Natural killer cell treated with Interleukin-12 subunit alpha and Interleukin-12 subunit beta and Interleukin-15 and Interleukin-18, amount 100 ng/mL, for 72 hours (primary cell): ENCODE measurements at regions not wholly inside any gene's neighbourhood (a gene's known extent, or its start where the extent isn't known, plus 50 kb on each side); places are given as distances from the start of the nearest gene placed in this dataset.
"Not testable (repeated sequence)": the region's sequence is repeated elsewhere in the genome, so short reads cannot be mapped to it uniquely, and the experiment has no call there.

Source experiments
- ATAC-seq, 2 donors: fragments of 150-1000 bp; cut with Tn5 transposase in 1 of 2; sonication (Bioruptor Pico), chemical (Tn5 transposase) in 1 of 2; 2 replicates each; pipeline ENCODE4 v1.10.0; 2021
- DNase-seq: peaks from one replicate; pipeline ENCODE4 v3.0.0; 2022; ENCODE audit warnings: low spot score
- H3K27ac Mint-ChIP-seq, 2 donors: 1 replicate in 1 of 2; 2 replicates in 1 of 2; pipeline ENCODE4 v1.8.0; 2022; ENCODE audit warnings: mixed read lengths in 2 of 2, mild to moderate bottlenecking in 1 of 2, moderate library complexity in 1 of 2
- H3K27me3 Mint-ChIP-seq, 2 donors: 1 replicate in 1 of 2; 2 replicates in 1 of 2; pipeline ENCODE4 v1.8.0; 2022; ENCODE audit warnings: mixed read lengths in 2 of 2
- H3K36me3 Mint-ChIP-seq: one replicate; pipeline ENCODE4 v1.8.0; 2022; ENCODE audit warnings: mixed read lengths
- H3K4me1 Mint-ChIP-seq, 2 donors: 1 replicate in 1 of 2; 2 replicates in 1 of 2; pipeline ENCODE4 v1.8.0; 2022; ENCODE audit warnings: low read depth in 2 of 2, mixed read lengths in 2 of 2, mild to moderate bottlenecking in 1 of 2
- H3K4me3 Mint-ChIP-seq: one replicate; pipeline ENCODE4 v1.8.0; 2022; ENCODE audit warnings: mixed read lengths
- H3K9me3 Mint-ChIP-seq: 2 replicates; pipeline ENCODE4 v1.8.0; 2022; ENCODE audit warnings: mixed read lengths

DNA sequence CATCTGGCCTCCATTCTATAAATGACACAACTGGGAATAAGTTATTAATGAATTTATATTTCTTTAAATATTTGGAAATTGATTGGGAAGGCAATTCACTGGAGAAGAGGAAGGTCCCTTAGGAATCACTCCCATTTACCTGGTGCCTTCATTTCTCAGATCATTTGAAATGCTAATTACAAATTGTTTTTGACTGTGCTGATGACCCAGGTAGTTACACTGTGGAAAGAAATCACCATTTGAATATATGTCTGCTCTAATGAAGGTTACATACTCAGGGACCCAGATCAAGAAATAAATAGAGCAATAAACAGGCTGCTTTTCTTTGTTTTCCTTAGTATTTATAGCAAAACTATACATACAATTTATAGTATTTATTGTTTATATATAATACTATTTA lies 1759.1 kb downstream of the ARAP2 start:
- no peak for DNase-seq
- H3K27me3 Mint-ChIP-seq = no peaks in the 10 kb centered on the region
- H3K9me3 Mint-ChIP-seq = peaks cover 14% of the 10 kb centered on the region
- no peak overlapping the region for H3K27ac Mint-ChIP-seq
- peaks cover 6% of the 10 kb centered on the region for H3K36me3 Mint-ChIP-seq
- no peak overlapping the region for H3K4me3 Mint-ChIP-seq
- H3K4me1 Mint-ChIP-seq = no peaks in the 10 kb centered on the region
- ATAC-seq = no peak

DNA sequence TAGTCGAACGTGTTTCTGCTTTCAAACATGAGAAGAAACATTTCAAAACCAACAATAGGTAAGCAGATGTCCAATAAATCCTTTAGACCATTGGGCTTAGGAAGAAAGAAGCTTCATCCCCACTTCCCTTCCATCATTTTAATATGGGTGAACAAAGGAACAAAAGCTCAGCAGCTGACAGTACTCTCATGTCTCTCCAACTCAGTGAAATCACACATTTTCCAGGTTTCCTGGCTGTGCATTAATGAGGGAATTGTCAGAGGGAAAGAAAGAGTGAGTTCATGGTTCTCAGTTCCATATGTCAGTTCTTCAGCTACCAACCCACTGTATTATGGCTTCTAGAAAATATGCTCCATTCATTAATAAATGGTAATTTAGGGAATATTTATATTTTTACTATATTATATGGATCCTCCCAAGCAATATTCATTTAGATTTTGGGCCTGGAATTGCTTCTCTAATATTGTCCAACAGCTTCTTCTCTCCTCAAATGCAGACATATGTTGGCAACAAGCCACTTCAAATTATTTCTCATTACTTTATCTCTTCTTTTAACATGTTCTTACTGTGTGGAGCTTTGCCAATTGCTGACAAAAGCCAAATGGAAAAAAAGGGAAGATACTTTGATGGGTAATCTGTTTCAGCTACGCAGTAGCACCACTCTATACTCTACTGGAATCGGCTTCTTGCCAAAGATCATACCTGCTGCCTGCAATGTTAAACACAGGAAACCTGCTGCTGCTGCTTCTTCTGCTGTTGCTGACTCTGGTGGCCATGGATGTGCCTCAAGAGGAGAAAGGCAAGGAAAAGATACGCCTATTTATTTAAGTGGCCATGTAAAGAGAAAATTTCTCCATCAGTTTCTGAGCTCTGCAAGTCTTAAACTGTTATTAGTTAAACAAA lies 1757.6 kb downstream of the ARAP2 start:
- Mint-ChIP-seq H3K27ac (no peak overlapping the region), H3K27me3 (no peaks in the 10 kb centered on the region), H3K4me1 (no peaks in the 10 kb centered on the region), H3K36me3 (peaks cover 6% of the 10 kb centered on the region), H3K4me3 (no peak overlapping the region), H3K9me3 (peaks cover 14% of the 10 kb centered on the region)
- DNase-seq (no peak), ATAC-seq (no peak)

DNA sequence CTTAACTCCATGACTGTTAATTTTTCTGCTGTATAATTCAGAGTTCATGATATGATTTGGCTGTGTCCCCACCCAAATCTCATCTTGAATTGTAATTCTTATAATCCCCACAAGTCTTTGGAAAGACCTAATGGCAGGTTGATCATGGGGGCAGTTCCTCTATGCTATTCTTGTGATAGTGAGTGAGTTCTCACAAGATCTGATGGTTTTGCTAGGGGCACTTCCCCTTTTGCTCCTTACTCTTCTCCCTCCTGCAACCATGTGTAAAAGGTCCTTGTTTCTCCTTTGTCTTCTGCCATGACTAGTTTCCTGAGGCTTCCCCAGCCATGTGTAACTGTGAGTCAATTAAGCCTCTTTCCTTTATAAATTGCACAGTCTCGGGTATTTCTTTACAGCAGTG lies 1751.9 kb downstream of the ARAP2 start:
- Mint-ChIP-seq H3K9me3 (peaks cover 21% of the 10 kb centered on the region), H3K27me3 (no peaks in the 10 kb centered on the region), H3K4me3 (no peak overlapping the region), H3K4me1 (no peaks in the 10 kb centered on the region), H3K27ac (no peak overlapping the region), H3K36me3 (peaks cover 11% of the 10 kb centered on the region)
- ATAC-seq (no peak), DNase-seq (no peak)

DNA sequence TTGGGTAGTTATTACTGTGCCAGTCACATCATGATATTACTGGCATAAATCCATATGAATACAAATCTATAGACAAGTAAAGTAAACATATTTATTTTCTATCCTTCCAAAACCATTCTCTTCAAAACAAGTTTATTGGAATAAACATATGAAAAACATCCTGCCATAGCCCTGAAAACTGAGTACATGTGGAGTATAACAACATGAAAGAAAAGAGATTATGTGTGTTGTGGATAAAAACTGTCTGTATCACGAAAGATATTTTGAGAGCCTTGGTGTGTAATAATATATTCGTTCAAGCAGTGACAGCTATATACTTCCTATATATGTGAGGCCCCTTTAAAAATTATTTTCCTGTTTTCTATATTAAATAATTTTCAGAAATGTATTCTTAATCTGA lies 1742.2 kb downstream of the ARAP2 start:
- H3K36me3 Mint-ChIP-seq = no peaks in the 10 kb centered on the region
- no peak for ATAC-seq
- no peak overlapping the region for H3K4me3 Mint-ChIP-seq

DNA sequence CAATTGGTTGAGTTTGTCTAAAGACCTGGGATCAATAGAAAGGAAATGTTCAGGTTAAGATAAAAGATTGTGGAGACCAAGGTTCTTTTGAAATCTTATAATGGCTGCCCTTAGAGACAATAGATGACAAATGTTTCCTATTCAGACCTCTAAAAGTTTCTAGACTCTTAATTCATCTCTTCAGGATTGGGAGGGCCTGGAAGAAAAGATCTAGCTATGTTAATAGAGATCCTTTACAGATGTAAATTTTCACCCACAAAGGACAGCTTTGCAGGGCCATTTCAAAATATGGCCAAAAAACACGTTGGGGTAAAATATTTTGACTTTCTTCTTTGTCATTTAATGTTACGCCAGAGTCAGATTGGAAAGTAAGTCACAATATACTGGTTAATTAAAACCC lies 1739.6 kb downstream of the ARAP2 start:
- not testable (repeated sequence) for H3K4me3 Mint-ChIP-seq, H3K27ac Mint-ChIP-seq, ATAC-seq, H3K9me3 Mint-ChIP-seq, DNase-seq, H3K27me3 Mint-ChIP-seq, H3K4me1 Mint-ChIP-seq, H3K36me3 Mint-ChIP-seq

More for the DNA sequence above, 1742.2 kb downstream of the ARAP2 start:
- H3K27me3 Mint-ChIP-seq = no peaks in the 10 kb centered on the region
- no peak for DNase-seq
- no peaks in the 10 kb centered on the region for H3K4me1 Mint-ChIP-seq
- no peak overlapping the region for H3K27ac Mint-ChIP-seq
- peaks cover 2% of the 10 kb centered on the region for H3K9me3 Mint-ChIP-seq

DNA sequence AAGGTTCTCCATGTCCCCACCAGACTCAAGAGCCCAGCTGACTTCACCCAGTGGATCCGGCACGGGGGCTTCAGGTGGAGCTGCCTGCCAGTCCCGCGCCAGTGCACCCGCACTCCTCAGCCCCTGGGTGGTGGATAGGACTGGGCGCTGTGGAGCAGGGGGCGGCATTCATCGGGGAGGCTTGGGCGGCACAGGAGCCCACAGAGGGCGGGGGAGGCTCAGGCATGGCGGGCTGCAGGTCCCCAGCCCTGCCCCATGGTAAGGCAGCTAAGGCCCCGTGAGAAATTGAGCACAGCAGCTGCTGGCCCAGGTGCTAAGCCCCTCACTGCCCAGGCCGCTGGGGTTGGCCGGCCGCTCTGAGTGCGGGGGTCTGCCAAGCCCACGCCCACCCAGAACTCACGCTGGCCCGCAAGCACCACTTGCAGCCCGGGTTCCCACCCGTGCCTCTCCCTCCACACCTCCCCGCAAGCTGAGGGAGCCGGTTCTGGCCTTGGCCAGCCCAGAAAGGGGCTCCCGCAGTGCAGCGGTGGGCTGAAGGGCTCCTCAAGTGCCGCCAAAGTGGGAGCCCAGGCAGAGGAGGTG lies 1737.7 kb downstream of the ARAP2 start:
- H3K36me3 Mint-ChIP-seq, ATAC-seq, H3K27ac Mint-ChIP-seq, H3K4me3 Mint-ChIP-seq, DNase-seq, H3K27me3 Mint-ChIP-seq, H3K9me3 Mint-ChIP-seq, H3K4me1 Mint-ChIP-seq: not testable (repeated sequence)

DNA sequence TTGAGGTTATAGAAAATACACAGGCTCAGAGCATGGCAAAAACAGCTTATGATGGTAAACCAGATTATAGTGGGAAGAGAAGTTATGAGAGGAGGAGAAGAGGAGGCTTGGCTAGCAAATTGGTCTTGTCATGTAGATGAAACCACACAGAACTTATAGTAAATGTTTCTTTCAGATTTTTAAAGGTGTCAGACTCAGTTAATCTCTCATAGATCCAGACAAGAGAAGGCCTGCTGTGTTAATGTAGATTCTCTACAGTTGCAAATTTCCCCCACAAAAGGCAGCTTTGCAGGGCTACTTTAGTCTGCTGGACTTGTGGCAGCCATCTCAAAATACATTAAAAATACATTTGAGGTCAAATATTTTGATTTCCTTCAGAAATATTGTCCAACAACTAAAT lies 1731.7 kb downstream of the ARAP2 start:
- no peak overlapping the region for H3K27ac Mint-ChIP-seq

DNA sequence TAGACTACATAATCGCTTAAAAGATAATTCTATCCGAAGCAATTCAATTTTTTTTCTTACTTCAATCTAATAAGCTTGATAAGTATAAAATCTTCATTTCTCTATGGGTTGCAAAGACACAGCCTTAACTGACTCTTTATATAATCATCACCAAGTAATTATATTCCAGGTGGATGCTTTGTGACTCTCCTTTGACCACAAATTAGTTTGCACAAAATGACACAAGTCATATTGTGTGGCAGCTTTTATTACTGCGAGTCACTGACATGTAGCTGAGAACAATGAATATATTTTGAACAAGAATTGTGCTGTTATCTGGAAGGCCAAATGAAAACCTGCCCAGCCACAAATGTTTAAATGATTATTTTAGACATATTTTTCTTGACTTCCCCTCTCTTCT lies 1727.8 kb downstream of the ARAP2 start:
- Mint-ChIP-seq H3K9me3 (peaks cover 15% of the 10 kb centered on the region), H3K27ac (no peak overlapping the region), H3K4me3 (no peak overlapping the region), H3K36me3 (no peaks in the 10 kb centered on the region), H3K4me1 (no peaks in the 10 kb centered on the region), H3K27me3 (no peaks in the 10 kb centered on the region)
- DNase-seq (no peak), ATAC-seq (no peak)

More for the DNA sequence above, 1731.7 kb downstream of the ARAP2 start:
- Mint-ChIP-seq H3K27me3 (no peaks in the 10 kb centered on the region), H3K9me3 (peaks cover 22% of the 10 kb centered on the region), H3K4me3 (no peak overlapping the region), H3K4me1 (no peaks in the 10 kb centered on the region), H3K36me3 (no peaks in the 10 kb centered on the region)
- no peak for DNase-seq
- no peak for ATAC-seq

DNA sequence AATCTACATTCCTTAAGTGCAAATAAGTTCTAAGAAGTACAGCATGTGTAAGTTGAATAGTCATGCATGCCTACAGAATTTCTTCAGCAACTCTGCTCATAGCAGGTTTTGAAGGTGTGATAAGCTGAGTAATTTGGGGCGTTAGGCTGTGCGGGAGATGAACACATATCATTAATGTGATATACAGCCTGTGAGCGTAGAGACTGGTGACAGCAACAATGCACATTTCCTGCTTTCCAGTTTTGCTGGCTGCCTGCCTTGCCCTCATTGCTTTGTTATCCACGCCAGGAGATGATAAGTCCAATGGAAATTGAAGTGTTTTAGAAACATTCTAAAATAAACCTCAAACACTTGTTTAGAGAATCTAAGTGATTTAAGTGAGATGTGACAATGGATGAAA lies 1709.4 kb downstream of the ARAP2 start:
- DNase-seq (no peak), ATAC-seq (no peak)
- H3K9me3 Mint-ChIP-seq = peaks cover 9% of the 10 kb centered on the region
- no peaks in the 10 kb centered on the region for H3K27me3 Mint-ChIP-seq
- H3K36me3 Mint-ChIP-seq = no peaks in the 10 kb centered on the region
- no peak overlapping the region for H3K27ac Mint-ChIP-seq
- no peak overlapping the region for H3K4me3 Mint-ChIP-seq
- H3K4me1 Mint-ChIP-seq = no peaks in the 10 kb centered on the region

DNA sequence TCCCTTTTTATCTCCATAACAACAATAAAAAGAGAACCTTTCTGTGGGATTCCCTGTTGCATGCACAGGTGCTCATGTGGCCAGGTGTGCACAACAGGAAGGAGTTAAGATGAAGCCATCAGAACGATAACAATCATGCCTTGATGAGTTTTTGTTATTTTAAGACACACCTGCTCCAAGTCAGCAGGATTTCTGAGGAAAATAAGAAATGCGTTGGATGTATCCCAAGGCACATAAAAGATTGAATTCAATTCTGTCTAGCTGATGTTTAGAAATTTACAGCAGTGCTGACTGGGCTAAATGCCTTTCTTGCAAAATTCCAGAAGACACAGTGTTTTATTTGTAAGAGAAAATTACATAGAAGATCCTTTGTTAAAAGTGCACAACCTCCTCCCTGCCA lies 1678.2 kb downstream of the ARAP2 start:
- H3K36me3 Mint-ChIP-seq = no peaks in the 10 kb centered on the region
- H3K27me3 Mint-ChIP-seq = no peaks in the 10 kb centered on the region
- H3K9me3 Mint-ChIP-seq = peaks cover 10% of the 10 kb centered on the region
- ATAC-seq = no peak
- DNase-seq = no peak
- H3K4me1 Mint-ChIP-seq = no peaks in the 10 kb centered on the region
- H3K27ac Mint-ChIP-seq = no peak overlapping the region
- no peak overlapping the region for H3K4me3 Mint-ChIP-seq

DNA sequence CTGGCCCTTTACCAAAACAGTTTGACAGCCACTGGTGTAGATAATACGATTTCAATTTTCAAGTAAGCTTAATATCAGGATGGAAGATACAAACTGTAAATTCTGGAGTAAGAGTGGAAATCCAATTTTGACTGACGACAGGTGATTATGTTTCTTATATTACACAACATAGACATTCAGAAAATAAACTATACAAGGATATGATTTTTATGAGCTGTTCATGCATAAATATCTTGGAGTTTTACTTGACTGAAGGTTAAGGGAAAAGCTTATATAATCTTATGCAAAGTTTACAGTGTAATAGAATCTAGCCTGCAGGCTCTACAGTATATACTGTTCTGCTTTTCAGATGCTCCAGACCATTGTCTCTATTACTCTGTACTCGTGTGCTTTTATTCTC lies 1672.3 kb downstream of the ARAP2 start:
- no peaks in the 10 kb centered on the region for H3K4me1 Mint-ChIP-seq
- peaks cover 14% of the 10 kb centered on the region for H3K9me3 Mint-ChIP-seq
- no peak for ATAC-seq
- H3K27ac Mint-ChIP-seq = no peak overlapping the region
- no peak overlapping the region for H3K4me3 Mint-ChIP-seq
- H3K36me3 Mint-ChIP-seq = no peaks in the 10 kb centered on the region
- no peak for DNase-seq
- H3K27me3 Mint-ChIP-seq = no peaks in the 10 kb centered on the region

DNA sequence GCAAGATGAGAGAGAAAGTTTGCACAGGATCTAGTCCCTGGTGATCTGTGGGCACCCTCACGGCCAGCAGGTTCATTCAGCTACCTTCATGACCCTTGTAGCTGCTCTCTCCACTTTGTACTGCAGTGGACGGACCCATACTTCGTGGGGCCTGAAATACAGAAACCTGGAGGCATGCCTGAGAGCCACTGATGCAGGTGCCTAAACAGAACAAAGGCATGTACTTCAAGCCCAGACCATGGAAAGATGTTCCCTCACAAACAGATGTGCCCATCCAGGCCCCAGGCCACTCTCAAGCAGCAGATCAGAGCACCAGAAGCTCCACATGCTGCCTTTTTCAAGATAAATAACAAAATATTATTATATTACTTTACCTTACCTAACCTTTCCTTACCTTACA lies 1629.0 kb downstream of the ARAP2 start:
- Mint-ChIP-seq H3K27me3 (no peaks in the 10 kb centered on the region), H3K9me3 (peaks cover 13% of the 10 kb centered on the region), H3K4me3 (no peak overlapping the region), H3K27ac (no peak overlapping the region), H3K36me3 (no peaks in the 10 kb centered on the region), H3K4me1 (no peaks in the 10 kb centered on the region)
- no peak for DNase-seq
- ATAC-seq = no peak

DNA sequence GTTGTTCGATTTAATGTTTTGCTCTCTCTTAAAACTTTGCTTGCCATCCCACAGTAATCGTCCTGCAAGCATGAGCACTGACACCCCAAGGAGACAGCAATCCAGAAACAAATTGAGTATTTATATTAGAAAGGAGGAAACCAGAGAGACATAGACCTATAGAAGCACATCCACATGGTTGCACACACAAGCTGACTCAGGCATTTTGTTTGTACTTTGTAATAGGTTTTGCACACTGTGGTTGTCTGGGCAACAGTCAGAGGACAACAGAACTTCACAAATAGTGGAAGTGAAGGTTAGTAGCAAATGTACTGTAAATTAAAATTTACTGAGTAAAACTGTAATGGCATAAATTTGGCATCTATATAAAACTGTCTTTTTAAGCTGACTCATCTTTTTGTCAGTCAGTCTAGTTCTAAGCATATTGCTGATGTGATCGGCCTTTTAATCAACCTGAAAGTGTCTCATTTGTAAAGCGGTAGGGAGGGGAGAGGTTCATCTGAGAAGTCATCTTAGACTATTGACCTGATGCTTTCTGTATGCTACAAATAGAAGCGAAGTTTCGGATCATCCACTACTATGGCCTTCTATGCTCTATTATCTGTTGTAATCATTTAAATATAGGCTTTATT lies 1624.7 kb downstream of the ARAP2 start:
- peaks cover 10% of the 10 kb centered on the region for H3K9me3 Mint-ChIP-seq
- DNase-seq (no peak), ATAC-seq (no peak)
- no peaks in the 10 kb centered on the region for H3K27me3 Mint-ChIP-seq
- no peaks in the 10 kb centered on the region for H3K4me1 Mint-ChIP-seq
- no peaks in the 10 kb centered on the region for H3K36me3 Mint-ChIP-seq
- H3K27ac Mint-ChIP-seq = no peak overlapping the region
- no peak overlapping the region for H3K4me3 Mint-ChIP-seq

DNA sequence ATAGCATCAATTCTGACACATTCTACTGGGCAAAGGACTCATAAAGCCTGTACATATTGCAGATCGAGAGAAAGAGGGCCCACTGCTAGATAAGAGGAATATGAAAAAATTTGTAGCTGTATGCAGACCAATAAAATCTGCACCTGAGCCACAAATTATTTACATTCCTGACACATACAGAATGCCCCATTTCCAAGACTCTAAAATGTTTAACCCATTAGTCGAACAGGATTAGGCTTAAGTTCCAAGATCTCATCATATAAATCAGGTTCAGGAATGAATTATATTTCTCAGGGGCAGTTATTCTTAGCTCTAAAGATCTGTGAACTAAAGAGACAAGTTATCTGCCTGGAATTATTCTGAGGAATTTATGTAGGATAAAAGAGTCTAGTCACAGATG lies 1615.8 kb downstream of the ARAP2 start:
- Mint-ChIP-seq H3K9me3 (peaks cover 15% of the 10 kb centered on the region), H3K4me3 (no peak overlapping the region), H3K36me3 (peaks cover 8% of the 10 kb centered on the region), H3K27ac (no peak overlapping the region), H3K27me3 (no peaks in the 10 kb centered on the region), H3K4me1 (no peaks in the 10 kb centered on the region)
- DNase-seq = no peak
- ATAC-seq = no peak
